SKM-1 treated with dmso at 0.1 percent for 144 hours (cell line): ENCODE measurements at regions not wholly inside any gene's neighbourhood (a gene's known extent, or its start where the extent isn't known, plus 50 kb on each side); places are given as distances from the start of the nearest gene placed in this dataset.
"Not testable (repeated sequence)": the region's sequence is repeated elsewhere in the genome, so short reads cannot be mapped to it uniquely, and the experiment has no call there.

Experiments
- DNase-seq: peaks from one replicate; lab custom pipeline; 2025; ENCODE audit not compliant: unreplicated experiment; lab: John Stamatoyannopoulos, UW

DNA sequence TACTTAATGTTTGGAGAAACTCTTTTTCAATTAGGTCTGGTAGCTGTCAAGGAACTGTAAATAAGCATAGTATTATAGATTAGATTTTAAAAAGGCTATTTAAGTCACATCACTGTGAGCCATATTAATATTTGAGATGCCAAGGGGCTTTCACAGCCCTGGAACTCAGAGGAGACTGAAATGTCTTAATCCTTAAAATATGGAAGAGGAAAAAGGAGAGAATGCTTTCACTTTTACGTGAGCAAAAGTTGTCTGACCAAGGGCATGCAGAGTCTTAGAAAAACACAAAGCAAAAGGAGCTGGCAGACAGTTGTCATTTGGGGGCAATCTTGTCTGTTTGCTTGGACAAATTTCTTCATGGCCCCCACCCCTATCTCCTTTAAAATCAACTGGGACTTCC is 253.2 kb upstream of the IGFBP7 start:
- DNase-seq, result no peak

DNA sequence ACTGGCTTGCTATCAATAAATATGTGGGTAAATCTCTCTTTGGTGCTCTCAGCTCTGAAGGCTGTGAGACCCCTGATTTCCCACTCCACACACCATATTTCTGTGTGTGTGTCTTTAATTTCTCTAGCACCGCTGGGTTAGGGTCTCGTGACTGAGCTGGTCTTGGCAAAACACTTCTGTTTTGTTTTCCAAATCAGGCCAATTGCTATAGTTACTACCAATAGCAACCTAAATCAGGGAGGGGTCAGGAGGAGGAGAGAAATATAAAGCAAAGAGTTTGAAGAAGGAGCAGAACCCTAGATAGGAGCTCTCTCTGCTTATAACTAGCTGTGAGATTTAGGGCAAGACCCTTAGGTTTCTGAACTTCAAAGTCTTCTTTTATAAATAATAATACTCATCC is 250.5 kb upstream of the IGFBP7 start:
- DNase-seq, result no peak

DNA sequence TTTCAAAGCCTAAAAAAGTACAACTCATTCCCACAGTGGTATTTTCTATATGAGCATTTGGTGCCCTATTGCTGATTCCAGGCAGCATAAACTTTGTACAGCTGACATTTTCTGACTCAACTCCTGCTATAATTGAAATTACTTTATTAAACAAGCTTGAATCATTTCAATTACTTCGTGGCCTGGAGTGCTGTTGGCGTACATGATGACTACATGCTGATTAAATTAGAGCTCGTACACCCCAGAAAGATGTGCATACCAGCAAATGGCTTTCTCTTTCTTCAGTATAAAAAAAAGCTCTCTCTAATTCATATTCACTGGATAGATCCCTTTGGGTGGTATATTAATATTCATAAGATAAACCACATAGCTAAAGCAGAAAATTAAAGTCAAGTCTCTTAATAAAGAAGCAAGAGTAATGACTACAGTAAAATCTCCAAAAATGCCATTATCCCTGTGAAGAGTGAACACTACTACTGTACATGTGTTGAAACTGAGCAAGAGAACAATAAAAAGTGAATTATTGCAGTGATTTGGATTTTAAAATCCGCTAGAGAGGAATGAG is 245.0 kb upstream of the IGFBP7 start:
- DNase-seq, result no peak

DNA sequence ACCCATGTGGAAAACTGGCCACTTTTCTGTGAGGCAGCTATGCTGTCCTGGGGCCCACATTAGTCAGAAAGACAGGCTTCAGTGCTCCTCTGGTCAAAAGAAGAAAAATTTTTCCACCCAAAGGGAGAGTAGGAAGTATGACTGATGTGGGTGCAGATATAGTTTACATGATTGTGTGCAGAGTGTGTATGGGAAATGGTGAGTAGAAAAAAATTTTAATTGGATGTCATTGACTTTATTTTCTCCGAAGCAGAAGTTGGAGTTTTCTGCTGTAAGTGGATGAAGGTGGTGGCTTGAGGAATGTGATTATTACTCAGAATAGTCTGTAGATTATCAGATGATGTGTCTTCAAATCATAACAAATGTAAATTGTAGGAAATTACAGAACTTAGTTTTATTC is 241.5 kb upstream of the IGFBP7 start:
- DNase-seq, result no peak

DNA sequence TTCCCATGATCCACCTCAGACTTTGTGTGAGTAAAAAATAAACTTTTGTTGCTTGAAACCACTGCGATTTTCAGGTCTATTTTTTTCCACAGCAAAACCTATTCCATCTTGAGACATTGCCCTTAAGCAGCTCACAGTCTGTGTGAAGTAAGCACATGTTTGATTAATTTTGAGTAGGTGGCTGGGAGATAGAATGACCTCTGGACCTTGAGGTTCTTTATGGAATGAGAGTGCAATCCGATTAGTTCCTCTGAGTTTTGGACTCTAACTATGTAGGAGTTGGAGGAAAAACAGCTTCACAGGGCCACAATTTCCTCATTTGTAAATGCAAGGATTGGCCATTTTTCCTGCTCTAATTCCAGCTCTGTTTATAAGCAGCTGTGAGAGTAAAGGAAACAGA is 234.1 kb upstream of the IGFBP7 start:
- DNase-seq, result no peak

DNA sequence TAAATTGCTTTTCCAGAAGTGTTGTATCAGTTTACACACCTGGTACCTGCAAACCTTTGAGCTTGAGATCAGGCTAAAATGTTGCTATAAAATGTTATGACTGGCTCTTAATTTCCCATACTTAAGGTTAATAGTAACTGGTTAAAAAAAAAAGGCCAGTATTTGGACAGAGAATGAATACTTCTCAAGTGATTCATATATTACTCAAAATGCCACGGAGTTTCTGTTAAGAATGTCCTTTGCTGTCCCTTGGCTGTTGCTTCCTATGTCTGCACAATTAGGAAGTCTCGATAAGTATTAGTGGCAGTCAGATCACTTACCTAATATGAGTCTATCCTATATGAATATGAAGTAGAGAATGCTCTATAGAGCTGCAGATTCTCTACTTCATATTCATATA is 232.2 kb upstream of the IGFBP7 start:
- no peak for DNase-seq

DNA sequence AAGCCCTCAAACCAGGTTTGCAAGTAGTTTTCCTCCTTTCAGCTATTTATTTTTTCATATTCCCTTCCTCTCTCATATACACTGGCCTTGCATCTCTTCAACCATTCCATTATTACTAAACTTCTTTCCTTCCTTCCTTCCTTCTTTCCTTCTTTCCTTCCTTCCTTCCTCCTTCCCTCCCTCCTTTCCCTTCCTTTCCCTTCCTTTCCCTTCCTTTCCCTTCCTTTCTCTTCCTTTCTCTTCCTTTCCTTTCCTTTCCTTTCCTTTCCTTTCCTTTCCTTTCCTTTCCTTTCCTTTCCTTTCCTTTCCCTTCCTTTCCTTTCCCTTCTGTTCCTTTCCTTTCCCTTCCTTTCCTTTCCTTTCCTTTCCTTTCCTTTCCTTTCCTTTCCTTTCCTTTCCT is 228.7 kb upstream of the IGFBP7 start:
- DNase-seq, result not testable (repeated sequence)

DNA sequence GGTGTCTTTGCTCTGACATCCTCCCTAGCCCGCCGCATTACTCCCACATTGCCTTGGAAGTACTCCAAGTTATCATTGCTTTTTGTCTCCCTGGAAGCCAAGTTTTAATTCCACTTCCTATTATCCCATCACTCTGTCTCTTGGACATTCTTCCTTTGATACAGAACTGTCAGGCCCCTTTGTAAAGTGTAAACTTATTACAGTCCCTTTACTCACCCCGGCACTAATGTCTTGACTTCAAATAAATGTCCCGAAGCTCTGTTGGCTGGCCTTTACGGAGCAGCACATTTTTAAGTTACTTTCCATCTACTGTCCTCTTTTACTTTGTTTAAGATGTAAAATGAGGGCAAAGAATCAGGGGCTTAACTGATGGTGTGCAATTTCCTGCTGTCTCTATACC is 223.5 kb upstream of the IGFBP7 start:
- no peak for DNase-seq

DNA sequence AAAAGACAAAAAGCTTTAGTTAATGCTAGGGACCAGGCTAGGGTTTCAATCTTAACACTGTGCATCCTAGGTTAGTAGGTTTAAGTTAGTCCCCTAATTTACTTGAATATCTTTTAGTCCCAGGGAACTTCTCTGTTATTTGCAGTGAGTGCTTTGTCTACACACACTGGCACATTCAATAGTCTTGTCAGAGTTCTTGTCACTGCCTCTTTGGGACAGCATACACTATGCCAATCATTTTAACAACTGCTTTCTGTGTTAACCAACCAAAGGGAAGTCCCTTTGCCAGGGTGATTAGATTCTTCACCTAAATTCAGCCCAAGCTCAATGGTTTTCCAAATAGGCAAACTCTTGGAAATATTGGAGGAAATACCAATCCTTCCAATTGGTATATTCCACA is 221.8 kb upstream of the IGFBP7 start:
- no peak for DNase-seq

DNA sequence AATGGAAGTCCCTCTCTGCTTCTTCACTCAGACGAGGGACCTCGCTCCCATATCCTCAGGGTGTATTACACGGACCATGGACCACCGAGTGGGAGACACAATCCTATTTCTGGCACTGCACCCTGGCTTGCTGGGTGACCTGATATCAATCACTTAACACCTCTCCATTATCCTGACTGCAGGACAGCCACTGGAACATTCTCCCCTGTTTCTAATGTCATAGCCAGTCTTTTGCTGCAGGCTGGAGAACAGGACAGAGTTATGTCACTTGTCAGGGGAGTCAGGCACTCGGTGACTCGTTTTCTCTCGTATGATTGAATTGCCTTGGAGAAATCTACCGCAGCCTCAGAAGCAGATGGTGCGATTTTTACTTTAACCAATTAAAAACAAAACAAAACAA is 219.1 kb upstream of the IGFBP7 start:
- no peak for DNase-seq

DNA sequence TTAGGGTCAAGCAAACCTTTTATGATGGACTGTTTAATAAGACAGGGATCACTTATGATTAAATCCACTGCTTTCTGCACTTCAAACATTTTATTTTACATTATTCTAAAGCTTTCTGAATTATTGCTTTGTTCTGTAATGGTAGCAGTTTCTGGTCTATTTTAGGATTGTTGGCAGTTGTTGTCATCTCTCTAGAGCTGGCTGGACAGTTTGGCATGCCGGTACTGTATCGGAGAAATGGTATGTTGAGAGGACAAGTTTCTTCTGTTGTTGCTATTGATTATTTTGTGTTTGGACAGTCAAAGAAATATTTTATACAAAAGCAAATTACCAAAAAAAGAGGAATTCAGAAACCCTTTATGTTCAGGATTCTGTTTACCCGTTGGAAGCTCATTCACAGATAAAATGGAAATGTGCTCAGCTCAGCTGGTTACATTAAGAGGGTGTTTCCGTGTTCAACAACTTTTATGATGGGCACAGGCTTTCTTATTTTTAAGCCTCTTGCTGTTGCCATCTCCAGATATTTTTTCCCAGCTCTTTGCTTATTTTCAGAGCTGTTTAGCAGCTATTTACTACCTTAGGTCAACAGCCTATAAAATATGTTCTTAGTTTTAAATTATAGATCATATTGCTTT is 214.6 kb upstream of the IGFBP7 start:
- DNase-seq, result no peak

DNA sequence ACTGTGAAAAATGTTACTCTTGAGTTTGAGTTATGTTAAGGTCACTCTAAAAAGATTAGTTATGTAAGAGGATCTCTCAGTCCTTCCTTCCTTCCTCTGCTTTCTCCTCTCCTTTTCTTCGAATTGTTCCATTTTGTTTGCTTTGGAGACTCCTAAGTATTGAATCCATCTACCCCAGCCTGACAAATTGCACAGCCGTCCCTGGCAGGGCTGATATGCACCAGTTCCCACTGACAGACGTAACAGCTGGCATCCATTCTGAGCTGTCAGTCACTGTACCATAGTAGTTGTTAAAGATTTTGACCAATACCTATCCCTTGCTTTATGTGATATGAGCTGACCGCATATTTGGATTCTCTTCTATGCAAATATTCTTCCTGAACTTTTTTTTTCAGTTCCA is 210.7 kb upstream of the IGFBP7 start:
- DNase-seq, result no peak

DNA sequence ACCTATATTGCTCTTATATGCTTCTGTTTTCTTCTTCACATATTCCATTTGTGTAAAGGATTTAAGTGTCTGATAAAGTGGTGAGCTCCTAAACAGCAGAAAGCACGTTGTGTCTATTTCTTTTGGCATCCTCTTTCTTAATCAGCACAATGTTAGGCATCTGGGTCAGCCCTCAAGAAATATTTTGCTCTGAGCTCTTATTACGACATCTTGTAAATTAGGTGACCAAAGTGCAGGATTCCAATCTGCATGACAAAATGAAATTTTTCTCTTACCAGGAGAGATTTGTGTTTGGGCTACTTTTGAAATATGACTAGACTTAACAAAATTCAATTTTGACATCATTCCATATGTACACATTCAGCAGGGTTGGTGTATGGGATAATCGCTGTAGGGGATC is 210.0 kb upstream of the IGFBP7 start:
- DNase-seq, result no peak

DNA sequence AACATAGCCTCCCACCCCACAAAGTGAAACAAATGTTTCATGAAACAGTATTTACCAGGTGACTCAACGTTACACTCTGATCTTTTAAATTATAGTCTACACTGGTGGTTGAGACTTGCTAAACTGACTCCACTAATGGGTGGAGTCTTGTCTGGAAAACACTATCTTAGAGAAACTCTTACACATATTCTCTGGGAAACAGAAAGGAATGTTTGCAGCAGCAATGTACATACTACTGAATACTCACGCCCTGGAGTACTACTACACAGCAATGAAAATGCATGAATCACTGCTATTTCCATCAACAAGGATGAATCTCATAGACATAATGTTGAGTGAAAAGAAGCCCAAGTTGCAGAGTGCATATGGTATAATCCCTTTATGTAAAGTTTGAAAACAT is 208.5 kb upstream of the IGFBP7 start:
- no peak for DNase-seq

DNA sequence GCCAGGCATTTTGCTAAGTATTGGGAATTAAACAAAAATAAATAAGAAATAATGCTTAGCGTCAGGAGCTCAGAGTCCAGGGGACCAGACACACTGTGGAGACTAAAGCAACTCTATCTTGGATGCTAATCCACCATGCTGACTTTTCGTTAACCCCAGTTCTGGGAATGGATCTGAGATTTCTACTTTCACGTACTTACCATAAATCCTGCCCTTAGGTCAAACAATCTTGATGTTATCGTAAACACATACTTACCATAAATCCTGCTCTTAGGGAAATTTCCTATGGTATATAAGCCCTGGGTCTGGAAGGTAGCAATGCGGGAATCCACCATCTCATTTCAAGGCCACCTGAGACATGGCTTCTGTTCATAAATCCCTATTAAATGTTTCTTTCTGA is 204.5 kb upstream of the IGFBP7 start:
- no peak for DNase-seq

DNA sequence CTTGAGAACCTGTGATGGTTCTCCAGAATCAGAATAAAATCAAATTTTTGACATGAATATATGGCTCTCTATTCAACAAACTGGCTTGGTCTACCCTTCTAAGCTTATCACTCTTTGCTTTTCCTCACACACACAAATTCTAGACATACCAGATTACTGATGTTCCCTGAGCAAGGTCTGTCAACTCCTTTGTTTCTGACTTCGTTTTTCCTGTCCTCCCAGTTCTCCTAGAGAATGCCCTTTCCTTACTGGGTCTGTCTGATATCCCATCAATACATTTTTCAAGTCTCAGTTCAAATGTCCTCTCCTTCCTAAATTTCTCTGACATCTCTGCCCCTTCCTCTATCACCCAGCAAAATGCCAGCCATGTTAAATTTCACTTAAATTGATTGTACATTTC is 202.1 kb upstream of the IGFBP7 start:
- DNase-seq, result no peak

DNA sequence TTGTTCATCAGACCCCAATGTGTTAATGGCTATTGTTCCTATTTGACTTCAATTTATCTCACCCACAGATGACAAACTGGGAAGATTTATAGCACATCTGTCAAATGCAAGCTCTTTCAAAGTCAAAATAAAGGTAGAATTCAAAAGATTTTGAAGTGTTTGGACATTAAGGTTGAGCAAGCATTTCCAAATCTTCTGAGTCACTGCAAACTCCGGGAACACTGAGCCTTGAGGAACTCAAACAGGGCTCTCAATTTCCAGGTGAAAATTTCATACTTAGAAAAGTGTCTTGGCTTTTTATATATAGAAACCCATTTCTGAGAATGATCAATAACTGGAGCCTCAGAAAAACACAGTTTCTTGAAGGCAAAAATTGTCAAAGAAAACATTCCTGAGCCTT is 199.5 kb upstream of the IGFBP7 start:
- no peak for DNase-seq

DNA sequence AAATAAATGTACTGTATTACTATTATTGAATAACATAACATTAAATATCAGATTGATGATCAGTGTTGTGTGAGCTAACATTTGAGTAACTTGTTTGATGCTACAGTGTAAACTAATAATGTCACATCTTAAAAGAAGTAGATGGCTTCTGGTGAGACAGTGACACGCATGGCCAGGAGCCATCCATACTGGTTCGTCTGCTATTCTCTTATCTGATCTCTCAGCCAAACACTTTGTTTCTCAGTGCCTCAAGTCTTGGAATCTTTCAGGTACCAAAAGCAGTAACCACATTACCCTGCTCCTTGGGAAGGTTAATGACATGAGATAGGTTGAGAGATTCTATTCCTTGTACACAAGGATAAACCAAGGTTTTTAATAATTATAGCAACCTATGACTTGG is 198.1 kb upstream of the IGFBP7 start:
- DNase-seq, result no peak

DNA sequence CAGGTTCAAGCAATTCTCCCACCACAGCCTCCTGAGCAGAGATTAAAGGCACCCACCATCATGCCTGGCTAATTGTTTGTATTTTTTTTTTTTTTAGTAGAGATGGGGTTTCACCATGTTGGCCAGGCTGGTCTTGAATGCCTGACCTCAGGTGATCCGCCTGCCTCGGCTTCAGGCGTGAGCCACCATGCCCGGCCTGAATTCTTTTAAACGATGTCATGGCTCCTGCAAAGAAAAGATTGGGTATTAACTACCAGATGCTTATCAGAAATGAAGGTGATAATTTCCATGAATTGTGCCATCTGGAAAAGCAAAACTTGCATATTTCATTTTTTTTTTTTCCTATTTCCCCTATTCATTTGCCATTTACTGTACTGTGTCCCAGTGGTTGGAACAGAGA is 195.7 kb upstream of the IGFBP7 start:
- no peak for DNase-seq

DNA sequence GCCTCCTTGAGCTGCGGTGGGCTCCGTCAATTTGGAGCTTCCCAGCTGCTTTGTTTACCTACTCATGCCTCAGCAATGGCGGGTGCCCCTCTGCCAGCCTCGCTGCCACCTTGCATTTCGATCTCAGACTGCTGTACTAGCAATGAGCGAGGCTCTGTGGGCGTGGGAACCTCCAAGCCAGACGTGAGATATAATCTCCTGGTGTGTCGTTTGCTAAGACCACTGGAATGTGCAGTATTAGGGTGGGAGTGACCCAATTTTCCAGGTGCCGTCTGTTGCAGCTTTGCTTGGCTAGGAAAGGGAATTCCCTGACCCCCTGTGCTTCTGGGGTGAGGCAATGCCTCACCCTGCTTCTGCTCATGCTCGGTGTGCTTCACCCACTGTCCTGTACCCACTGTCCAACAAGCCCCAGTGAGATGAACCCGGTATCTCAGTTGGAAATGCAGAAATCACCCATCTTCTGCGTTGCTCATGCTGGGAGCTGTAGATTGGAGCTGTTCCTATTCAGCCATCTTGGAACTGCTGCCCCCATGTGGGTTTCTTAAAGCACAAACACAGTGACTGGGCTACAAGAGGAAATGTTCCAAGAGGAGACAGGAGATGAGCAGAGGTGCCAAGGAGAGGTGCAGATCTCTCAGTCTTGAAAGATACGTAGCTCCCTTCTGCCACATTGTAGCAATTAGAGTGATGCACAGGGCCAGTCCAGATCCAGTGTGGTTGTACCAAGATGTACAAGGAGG is 193.0 kb upstream of the IGFBP7 start:
- DNase-seq, result no peak

DNA sequence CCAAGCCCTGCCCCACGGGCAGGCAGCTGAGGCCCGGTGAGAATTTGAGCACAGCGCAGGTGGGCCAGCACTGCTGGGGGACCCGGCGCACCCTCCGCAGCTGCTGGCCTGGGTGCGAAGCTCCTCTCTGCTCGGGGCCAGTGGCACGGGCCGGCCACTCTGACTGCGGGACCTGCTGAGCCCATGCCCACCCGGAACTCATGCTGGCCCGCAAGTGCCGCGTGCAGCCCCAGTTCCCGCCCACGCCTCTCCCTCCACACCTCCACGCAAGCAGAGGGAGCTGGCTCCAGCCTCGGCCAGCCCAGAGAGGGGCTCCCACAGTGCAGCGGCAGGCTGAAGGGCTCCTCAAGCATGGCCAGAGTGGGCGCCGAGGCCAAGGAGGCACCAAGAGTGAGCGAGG is 190.1 kb upstream of the IGFBP7 start:
- DNase-seq, result not testable (repeated sequence)

DNA sequence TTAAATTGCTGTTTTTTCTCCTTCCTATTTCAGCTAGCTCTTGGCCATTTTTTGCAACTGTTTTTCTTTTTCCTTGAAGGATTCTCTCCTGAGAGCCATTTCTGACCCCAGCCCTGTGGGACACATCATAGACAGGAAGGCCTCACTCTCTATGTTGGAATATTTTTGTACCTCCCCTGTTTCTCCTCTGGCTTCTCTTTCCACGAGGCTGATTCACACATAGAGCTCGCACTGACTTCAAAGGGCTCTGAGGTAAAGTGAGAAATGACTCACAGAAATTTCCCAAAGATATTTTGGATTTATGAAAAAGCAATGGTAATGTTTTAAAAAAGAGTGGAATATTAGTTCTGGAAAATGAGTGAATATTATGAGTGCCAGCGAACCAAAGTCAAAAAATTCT is 181.7 kb upstream of the IGFBP7 start:
- DNase-seq, result no peak
